ENCODE measurements at regions not wholly inside any gene's neighbourhood (a gene's known extent, or its start where the extent isn't known, plus 50 kb on each side); places are given as distances from the start of the nearest gene placed in this dataset.
"Not testable (repeated sequence)": the region's sequence is repeated elsewhere in the genome, so short reads cannot be mapped to it uniquely, and the experiment has no call there.

GRCh38 chr5:1985781-1986180 lies 103.1 kb upstream of the IRX4 start:
- DNase-seq (ENCODE audit: low spot score), result no peak

GRCh38 chr5:1983919-1984695 lies 101.4 kb upstream of the IRX4 start:
- no peak for DNase-seq (ENCODE audit: low spot score)

DNA sequence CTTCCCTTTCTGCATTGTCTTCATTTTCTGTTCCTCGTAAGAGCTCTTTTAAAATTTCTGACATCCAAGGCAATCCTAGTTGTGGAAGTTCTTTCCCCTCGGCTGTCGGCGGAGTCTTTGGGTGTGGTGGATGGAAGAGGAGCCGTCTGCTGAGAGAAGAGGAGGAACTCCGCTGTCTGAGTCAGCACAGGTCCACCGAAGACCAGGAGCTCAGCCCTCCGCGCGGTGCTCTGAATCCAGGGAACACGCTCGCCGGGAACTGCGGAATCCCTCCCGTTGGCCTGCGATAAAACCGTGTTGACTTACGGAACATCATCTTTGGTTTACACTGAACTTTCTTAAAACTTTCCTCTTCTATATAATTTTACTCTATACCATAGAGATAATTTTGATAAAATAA lies 100.7 kb upstream of the IRX4 start:
- no peak for DNase-seq (ENCODE audit: low spot score)

GRCh38 chr5:1982561-1982960 lies 99.8 kb upstream of the IRX4 start:
- DNase-seq (ENCODE audit: low spot score), result not testable (repeated sequence)

- no peak for DNase-seq (ENCODE audit: low spot score)
These were observed 93.4 kb upstream of the IRX4 start for GRCh38 chr5:1975898-1976765.

GRCh38 chr5:1975406-1975715 lies 92.6 kb upstream of the IRX4 start:
- no peak for DNase-seq (ENCODE audit: low spot score)

DNA sequence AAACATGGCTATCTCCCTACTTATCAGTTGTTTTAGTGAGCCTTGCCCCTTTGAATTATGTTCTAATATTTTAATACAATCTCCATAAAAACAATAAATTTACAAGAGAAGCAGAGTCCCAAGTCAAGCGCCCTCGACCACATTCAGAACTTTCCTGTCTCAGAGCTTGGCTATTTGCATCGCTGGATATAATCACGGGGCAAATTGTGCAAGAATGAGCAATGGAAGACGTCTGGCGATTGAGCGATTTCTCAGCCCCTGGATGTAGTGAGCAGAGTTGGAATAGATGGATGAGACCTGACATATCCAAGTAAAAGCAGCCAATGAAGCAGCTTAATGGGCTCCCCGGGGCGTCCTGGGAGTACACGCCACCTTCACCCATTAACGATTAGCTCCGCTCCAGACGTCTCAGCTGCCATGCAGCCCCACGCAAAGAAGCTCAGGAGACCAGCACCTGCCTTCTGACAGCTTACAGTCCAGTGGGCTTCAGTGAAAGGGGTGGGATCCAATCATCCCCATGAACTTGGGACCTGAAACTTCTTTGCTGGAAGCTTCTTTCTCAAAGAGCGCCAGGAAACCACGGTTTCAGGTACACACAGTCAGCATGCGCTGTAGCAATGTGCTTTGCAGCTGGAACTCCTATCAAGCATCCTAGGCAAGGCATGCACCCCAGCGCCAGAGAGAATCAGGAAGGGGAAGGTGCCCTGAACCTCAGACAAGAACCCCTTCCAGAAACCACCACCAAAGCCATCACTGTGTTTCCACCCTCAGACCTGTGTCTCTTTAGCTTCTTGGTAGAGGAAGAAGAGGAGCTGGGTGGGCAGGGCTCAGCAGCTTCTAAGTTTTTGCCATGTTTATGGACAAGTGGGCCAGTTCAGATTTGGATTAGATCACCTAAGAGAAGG lies 92.0 kb upstream of the IRX4 start:
- DNase-seq (ENCODE audit: low spot score), result no peak

GRCh38 chr5:1974081-1974480 lies 91.4 kb upstream of the IRX4 start:
- DNase-seq (ENCODE audit: low spot score), result no peak

- DNase-seq (ENCODE audit: low spot score), result no peak
These were observed 90.8 kb upstream of the IRX4 start for GRCh38 chr5:1973391-1974013.

- no peak for DNase-seq (ENCODE audit: low spot score)
These were observed 89.2 kb upstream of the IRX4 start for GRCh38 chr5:1971944-1972343.

- DNase-seq (ENCODE audit: low spot score), result no peak
These were observed 85.0 kb upstream of the IRX4 start for GRCh38 chr5:1967736-1968135.

DNA sequence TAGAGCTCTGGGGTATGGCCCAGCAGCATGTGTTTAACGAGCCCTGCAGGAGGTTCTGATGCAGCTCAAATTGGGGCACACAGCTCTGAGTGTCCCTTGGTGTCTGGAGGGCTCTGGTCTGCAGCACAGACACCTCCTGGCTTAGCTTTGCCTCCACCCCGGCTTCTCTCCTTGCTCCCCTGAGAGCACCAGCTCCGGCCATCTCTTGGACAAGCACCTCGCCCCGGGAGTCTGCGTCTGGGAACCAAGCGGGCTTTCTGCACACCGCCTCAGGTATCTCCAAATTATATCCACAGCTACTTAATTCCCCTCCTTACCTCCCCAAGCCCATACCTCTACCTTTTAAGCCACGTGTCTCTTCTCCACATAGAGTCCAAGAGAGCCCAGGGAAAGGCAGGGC lies 83.7 kb upstream of the IRX4 start:
- DNase-seq (ENCODE audit: low spot score), result no peak

DNA sequence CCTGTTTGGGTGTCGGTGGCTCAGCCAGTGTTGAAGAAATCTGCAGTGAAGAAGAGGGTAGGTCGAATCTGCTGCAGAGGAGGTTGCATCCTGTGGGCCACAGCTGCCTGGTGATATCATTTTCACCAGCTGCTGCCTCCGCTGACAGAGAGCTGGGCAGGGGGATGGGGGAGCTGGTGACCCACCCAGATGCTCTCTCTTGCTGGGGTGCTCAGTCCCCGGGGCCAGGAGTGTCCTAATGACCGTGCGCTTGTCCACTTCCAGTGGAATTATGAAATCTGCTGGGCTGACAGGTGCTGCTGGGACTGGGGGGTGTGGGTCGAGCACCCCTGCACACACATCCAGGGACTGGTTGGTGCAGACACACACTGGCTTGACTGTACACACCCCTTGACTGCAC lies 83.2 kb upstream of the IRX4 start:
- no peak for DNase-seq (ENCODE audit: low spot score)

DNA sequence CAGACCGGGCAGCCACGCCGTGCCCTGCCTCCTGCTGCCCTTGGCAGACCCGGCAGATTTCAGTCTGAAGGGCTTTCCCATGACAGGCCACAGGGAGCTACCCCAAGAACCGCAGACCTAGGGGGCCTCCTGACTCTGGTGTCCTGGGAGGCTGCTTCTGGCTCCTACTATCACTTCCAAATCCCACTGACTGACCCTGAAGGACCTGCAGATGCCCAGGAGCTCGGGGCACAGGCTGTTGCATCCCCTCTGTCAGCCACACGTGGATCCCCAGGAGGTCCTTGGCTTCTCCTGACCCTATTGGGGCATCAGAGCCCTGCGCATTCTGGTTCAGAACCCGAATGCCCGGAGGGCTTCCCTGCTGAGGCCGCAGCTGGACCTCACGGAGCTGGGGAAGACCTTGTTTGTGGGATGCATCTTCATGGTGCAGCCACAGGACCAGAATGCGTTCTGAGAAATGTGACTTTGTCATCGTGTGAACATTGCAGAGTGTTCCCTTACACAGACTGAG lies 81.3 kb upstream of the IRX4 start:
- DNase-seq (ENCODE audit: low spot score), result no peak

- no peak for DNase-seq (ENCODE audit: low spot score)
These were observed 80.6 kb upstream of the IRX4 start for GRCh38 chr5:1963358-1963757.

GRCh38 chr5:1962619-1963355 lies 80.1 kb upstream of the IRX4 start:
- no peak for DNase-seq (ENCODE audit: low spot score)

GRCh38 chr5:1961952-1962595 lies 79.3 kb upstream of the IRX4 start:
- DNase-seq (ENCODE audit: low spot score), result no peak

DNA sequence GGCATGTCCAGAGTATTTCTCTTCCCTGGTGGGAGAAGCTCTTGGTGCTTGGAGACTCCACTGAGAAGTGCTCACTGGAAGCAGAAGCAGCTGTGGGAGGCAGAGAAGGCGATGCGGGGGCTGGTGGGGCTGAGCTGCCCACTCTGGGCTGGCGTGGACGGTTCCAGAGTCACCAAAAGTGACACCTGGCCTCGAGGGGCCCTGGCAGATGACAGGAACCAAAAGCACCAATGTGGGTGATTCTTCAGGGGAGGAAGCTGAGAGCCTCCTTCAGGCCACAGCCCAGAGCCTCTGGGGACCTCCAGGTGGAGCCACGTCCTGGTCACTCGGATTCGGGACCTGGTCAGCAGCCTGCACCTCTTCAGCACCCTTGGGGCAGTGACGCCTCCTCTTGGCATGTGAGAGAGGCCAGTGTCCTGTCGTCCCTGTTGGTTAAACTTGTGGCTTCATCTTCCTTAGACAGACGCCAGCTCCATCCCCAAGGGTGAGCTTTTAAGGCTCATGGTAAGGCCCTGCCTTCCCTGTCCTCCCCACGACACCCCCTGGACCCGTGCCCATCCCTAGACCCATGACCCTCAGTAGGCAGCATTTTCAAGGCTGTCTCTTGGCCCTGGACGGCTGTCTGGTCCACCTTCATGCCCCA lies 78.7 kb upstream of the IRX4 start:
- DNase-seq (ENCODE audit: low spot score), result no peak

DNA sequence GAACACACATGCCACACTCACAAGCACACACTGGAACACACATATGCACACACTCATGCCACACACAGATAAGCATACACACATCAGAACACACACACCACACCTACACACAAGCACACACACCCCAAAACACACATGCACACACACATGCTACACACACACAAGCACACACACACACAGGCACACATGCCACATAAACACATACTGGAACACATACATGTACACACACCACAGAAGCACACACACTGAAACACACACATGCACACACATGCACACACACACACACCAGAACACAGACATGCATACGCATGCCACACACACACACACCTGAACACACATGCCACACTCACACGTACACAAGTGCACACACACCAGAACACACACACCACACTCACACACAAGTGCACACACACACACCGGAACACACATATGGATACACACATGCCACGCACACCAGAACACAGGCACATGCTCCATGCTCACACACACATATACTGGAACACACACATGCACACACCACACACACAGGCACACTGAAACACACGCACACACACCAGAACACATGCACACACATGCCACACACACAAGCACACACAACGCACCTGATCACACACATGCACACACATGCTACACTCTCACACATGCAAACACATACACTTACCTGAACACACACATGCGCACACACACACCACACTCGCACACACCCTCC lies 78.0 kb upstream of the IRX4 start:
- DNase-seq (ENCODE audit: low spot score), result no peak
